GM23248 (cell line): ENCODE measurements at regions not wholly inside any gene's neighbourhood (a gene's known extent, or its start where the extent isn't known, plus 50 kb on each side); places are given as distances from the start of the nearest gene placed in this dataset.

Experiments used
- DNase-seq: peaks from one replicate; pipeline ENCODE4 v3.0.0-alpha.2; 2015
- H2AFZ ChIP-seq: fragments of 200-600 bp; sonication (generic); 2 replicates; pipeline ENCODE4 v1.6.1; 2016; ENCODE audit warnings: antibody characterized with exemption
- H3F3A ChIP-seq: fragments of 200-600 bp; sonication (generic); 2 replicates; pipeline ENCODE4 v1.6.1; 2016; ENCODE audit warnings: mild to moderate bottlenecking, antibody characterized with exemption, mixed run types; ENCODE audit not compliant: insufficient read depth
- H3K27ac ChIP-seq: fragments of 200-600 bp; sonication (generic); 2 replicates; pipeline ENCODE4 v1.5.1; 2016; ENCODE audit warnings: mild to moderate bottlenecking
- H3K27me3 ChIP-seq: fragments of 200-600 bp; sonication (generic); replicated peaks from 2 replicates; pipeline ENCODE4 v1.6.1; 2016; ENCODE audit warnings: mild to moderate bottlenecking; ENCODE audit not compliant: insufficient read depth
- H3K36me3 ChIP-seq: fragments of 200-600 bp; sonication (generic); 2 replicates; pipeline ENCODE4 v1.6.1; 2016; ENCODE audit warnings: low read depth, mild to moderate bottlenecking
- H3K4me1 ChIP-seq: fragments of 200-600 bp; sonication (generic); 2 replicates; pipeline ENCODE4 v1.6.1; 2016; ENCODE audit warnings: mild to moderate bottlenecking; ENCODE audit not compliant: insufficient read depth
- H3K4me2 ChIP-seq: fragments of 200-600 bp; sonication (generic); one replicate; pipeline ENCODE4 v1.6.1; 2016; ENCODE audit warnings: mild to moderate bottlenecking; ENCODE audit not compliant: unreplicated experiment
- H3K4me3 ChIP-seq: fragments of 200-600 bp; sonication (generic); 2 replicates; pipeline ENCODE4 v1.5.1; 2016; ENCODE audit warnings: mild to moderate bottlenecking
- H3K79me2 ChIP-seq: fragments of 200-600 bp; sonication (generic); 2 replicates; pipeline ENCODE4 v1.6.1; 2016; ENCODE audit warnings: mild to moderate bottlenecking; ENCODE audit not compliant: insufficient read depth
- H3K9ac ChIP-seq: fragments of 200-600 bp; sonication (generic); 2 replicates; pipeline ENCODE4 v1.6.1; 2016; ENCODE audit warnings: mild to moderate bottlenecking
- H3K9me2 ChIP-seq: fragments of 200-600 bp; sonication (generic); 2 replicates; pipeline ENCODE4 v1.6.1; 2016; ENCODE audit warnings: mixed run types, mild to moderate bottlenecking, moderate library complexity; ENCODE audit not compliant: insufficient read depth
- H3K9me3 ChIP-seq: fragments of 200-600 bp; sonication (generic); one replicate; pipeline ENCODE4 v1.6.1; 2017; ENCODE audit warnings: low read depth
- H4K20me1 ChIP-seq: fragments of 200-600 bp; sonication (generic); 2 replicates; pipeline ENCODE4 v1.6.0; 2016; ENCODE audit not compliant: insufficient read depth
- EZH2 ChIP-seq: fragments of 200-600 bp; sonication (generic); IDR thresholded peaks from 2 replicates; pipeline ENCODE4 v1.6.1; 2018; ENCODE audit warnings: antibody characterized with exemption, mild to moderate bottlenecking; ENCODE audit not compliant: insufficient read depth, poor library complexity, severe bottlenecking
- EZH2phosphoT487 ChIP-seq: fragments of 200-600 bp; sonication (generic); IDR thresholded peaks from 2 replicates; pipeline ENCODE4 v1.6.1; 2018; ENCODE audit warnings: antibody characterized with exemption, moderate library complexity, mild to moderate bottlenecking, low read depth; ENCODE audit not compliant: insufficient read depth
- WGBS, 2 experiments: methylation state at CpG; one replicate each; pipeline ENCODE4 v1.1.6; 2015 to 2017; ENCODE audit warnings: low lambda C conversion rate in 2 of 2, low coverage in 1 of 2; ENCODE audit errors: missing lambda C conversion rate in 2 of 2; 5-methylcytosine and 5-hydroxymethylcytosine counted together
- in situ Hi-C: fragments of 300-500 bp; cut with MboI; formaldehyde crosslinking; loops from 2 replicates; pipeline ENCODE4 v1.15.0; 2020

- WGBS, 2 experiments: 36 to 44% methylated on average over 2 of the region's 2 CpGs
- H3K9me2 ChIP-seq: no peaks in the 10 kb centered on the region
- no peaks in the 10 kb centered on the region for H3K36me3 ChIP-seq
- peak overlapping the region; percentile 32 for H3K4me2 ChIP-seq
- no peaks in the 10 kb centered on the region for H4K20me1 ChIP-seq
- H3K79me2 ChIP-seq: no peaks in the 10 kb centered on the region
- H3K27ac ChIP-seq: no peak overlapping the region
- no peak for TF ChIP-seq EZH2
- TF ChIP-seq EZH2phosphoT487: no peak
- H3K27me3 ChIP-seq: no peaks in the 10 kb centered on the region
- DNase-seq: peak; percentile 80
- H3F3A ChIP-seq: peaks cover 9% of the 10 kb centered on the region
- H3K4me3 ChIP-seq: no peak overlapping the region
- no peaks in the 10 kb centered on the region for H3K9me3 ChIP-seq
- peaks cover 13% of the 10 kb centered on the region for H3K4me1 ChIP-seq
- 0 out of 2 replicates have a peak overlapping the region, but pooled peaks have one; percentile 15 for H2AFZ ChIP-seq
- no peak overlapping the region for H3K9ac ChIP-seq
- in situ Hi-C loops: no loop called here
Observed at GRCh38 chr2:224111576-224111975, 72.5 kb upstream of the SERPINE2 start.

DNA sequence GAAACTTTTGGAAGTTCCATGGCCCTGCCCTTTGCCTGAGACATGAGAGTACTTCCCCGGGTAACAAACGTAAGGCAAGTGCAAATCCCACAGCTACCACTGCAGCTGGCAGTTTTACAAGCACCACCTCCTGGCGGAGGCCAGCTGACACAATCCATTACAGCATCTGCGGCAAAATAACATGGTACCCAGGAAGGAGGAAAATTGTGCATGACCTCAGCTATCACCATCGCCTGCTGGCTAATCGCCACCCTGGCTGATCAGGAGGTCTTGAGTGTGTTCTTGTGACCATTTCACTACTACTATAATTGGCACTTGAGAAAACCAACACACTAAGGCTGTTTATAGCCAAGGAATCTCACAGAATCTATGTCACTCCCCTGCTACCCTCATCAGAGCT, 71.7 kb upstream of the SERPINE2 start:
- no peak overlapping the region for H3K27ac ChIP-seq
- H3K9me3 ChIP-seq: no peaks in the 10 kb centered on the region
- no peak overlapping the region for H3K9ac ChIP-seq
- in situ Hi-C loops: no loop called here
- no peak overlapping the region for H2AFZ ChIP-seq
- no peak overlapping the region for H3K4me2 ChIP-seq
- TF ChIP-seq EZH2 (no peak), EZH2phosphoT487 (no peak)
- H3K9me2 ChIP-seq: no peaks in the 10 kb centered on the region
- DNase-seq: no peak
- H3K4me3 ChIP-seq: no peak overlapping the region
- H3K4me1 ChIP-seq: peaks cover 13% of the 10 kb centered on the region
- H3F3A ChIP-seq: peaks cover 9% of the 10 kb centered on the region
- no peaks in the 10 kb centered on the region for H3K79me2 ChIP-seq
- H4K20me1 ChIP-seq: no peaks in the 10 kb centered on the region
- H3K27me3 ChIP-seq: no peaks in the 10 kb centered on the region
- no peaks in the 10 kb centered on the region for H3K36me3 ChIP-seq
- 90 to 91% methylated on average over 6 of the region's 6 CpGs for WGBS, 2 experiments

GRCh38 chr2:224109751-224110150, 70.7 kb upstream of the SERPINE2 start:
- TF ChIP-seq EZH2phosphoT487: no peak
- TF ChIP-seq EZH2: no peak
- WGBS, 2 experiments: 96% methylated on average over 6 of the region's 6 CpGs
- H3K4me3 ChIP-seq: no peak overlapping the region
- no peak overlapping the region for H2AFZ ChIP-seq
- H4K20me1 ChIP-seq: no peaks in the 10 kb centered on the region
- H3K36me3 ChIP-seq: no peaks in the 10 kb centered on the region
- no peak overlapping the region for H3K27ac ChIP-seq
- H3F3A ChIP-seq: peaks cover 9% of the 10 kb centered on the region
- H3K9me3 ChIP-seq: no peaks in the 10 kb centered on the region
- no peaks in the 10 kb centered on the region for H3K79me2 ChIP-seq
- no peak overlapping the region for H3K4me2 ChIP-seq
- H3K9me2 ChIP-seq: no peaks in the 10 kb centered on the region
- no peak overlapping the region for H3K9ac ChIP-seq
- no peaks in the 10 kb centered on the region for H3K27me3 ChIP-seq
- DNase-seq: no peak
- peaks cover 16% of the 10 kb centered on the region for H3K4me1 ChIP-seq
- in situ Hi-C loops: no loop called here

DNA sequence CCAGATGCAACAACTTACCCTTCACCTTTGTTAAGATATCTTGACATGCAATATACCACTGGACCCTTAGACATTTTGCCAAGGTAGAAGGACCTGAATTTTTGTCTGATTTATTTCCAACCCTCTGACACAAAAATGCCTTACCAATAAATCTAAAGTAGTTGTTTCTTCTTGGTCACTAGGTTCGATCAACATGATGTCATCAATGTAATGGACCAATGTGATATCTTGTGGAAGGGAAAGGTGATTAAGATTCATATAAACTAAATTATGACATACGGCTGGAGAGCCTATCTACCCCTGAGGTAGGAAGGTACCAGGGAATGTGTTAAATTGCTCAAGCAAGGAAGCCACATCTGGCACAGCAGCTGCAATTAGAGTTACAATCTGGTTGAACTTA, 67.7 kb upstream of the SERPINE2 start:
- Histone ChIP-seq H3F3A (peaks cover 21% of the 10 kb centered on the region), H2AFZ (no peak overlapping the region), H3K9me2 (0 out of 2 replicates have a peak, but pooled peaks cover 6% of the 10 kb centered on the region), H3K79me2 (no peaks in the 10 kb centered on the region), H3K36me3 (no peaks in the 10 kb centered on the region), H4K20me1 (no peaks in the 10 kb centered on the region), H3K4me3 (no peak overlapping the region), H3K27ac (no peak overlapping the region), H3K4me1 (peaks cover 37% of the 10 kb centered on the region), H3K9me3 (no peaks in the 10 kb centered on the region), H3K4me2 (no peak overlapping the region), H3K27me3 (no peaks in the 10 kb centered on the region), H3K9ac (no peak overlapping the region)
- no peak for TF ChIP-seq EZH2
- TF ChIP-seq EZH2phosphoT487: no peak
- 98 to 100% methylated on average over 2 of the region's 2 CpGs for WGBS, 2 experiments
- DNase-seq: no peak
- in situ Hi-C loops: no loop called here
